ENCODE measurements at regions not wholly inside any gene's neighbourhood (a gene's known extent, or its start where the extent isn't known, plus 50 kb on each side); places are given as distances from the start of the nearest gene placed in this dataset.

- TF ChIP-seq EZH2 (IDR thresholded peaks at IDR 0.05; ENCODE audit: low read length, unreplicated experiment) (no peak), EZH2phosphoT487 (IDR thresholded peaks at IDR 0.05; ENCODE audit: borderline replicate concordance, low read length) (no peak), CTCF (conservative IDR thresholded peaks at IDR 0.05; ENCODE audit: low read depth, low read length) (no peak)
- ATAC-seq: peak; percentile 48
These were observed 76.3 kb upstream of the CNTN5 start for GRCh38 chr11:98944461-98944860.

GRCh38 chr11:98952107-98952506 is 68.6 kb upstream of the CNTN5 start:
- Histone ChIP-seq H3K79me2 (ENCODE audit: low read length) (no peaks in the 10 kb centered on the region), H4K20me1 (ENCODE audit: low read length) (no peaks in the 10 kb centered on the region), H2AFZ (ENCODE audit: low read length) (no peak overlapping the region), H3K4me3 (ENCODE audit: low read length) (no peak overlapping the region), H3K4me1 (ENCODE audit: insufficient read depth, low read length) (peaks cover 8% of the 10 kb centered on the region), H3K9me3 (ENCODE audit: low read length) (no peaks in the 10 kb centered on the region), H3K36me3 (ENCODE audit: low read depth, low read length) (no peaks in the 10 kb centered on the region), H3F3A (ENCODE audit: low read length, unreplicated experiment) (no peaks in the 10 kb centered on the region), H3K9ac (ENCODE audit: low read length) (no peak overlapping the region), H3K9me2 (replicated peaks; ENCODE audit: low read length) (no peaks in the 10 kb centered on the region), H3K27ac (ENCODE audit: low read length) (no peak overlapping the region), H3K4me2 (ENCODE audit: low read length) (no peak overlapping the region), H3K27me3 (ENCODE audit: low read length) (no peaks in the 10 kb centered on the region)
- ATAC-seq: no peak
- BruUV-seq (replicated peaks): no TSS peak
- intact Hi-C loops (cut with micrococcal nuclease): no loop called here
- ChIA-PET POLR2A (ENCODE audit: unreplicated experiment) (no interaction called here), CTCF (no interaction called here)
- no peak for DNase-seq
- no peak for TF ChIP-seq CTCF (conservative IDR thresholded peaks at IDR 0.05; ENCODE audit: low read depth, low read length)
- no peak for TF ChIP-seq EZH2 (IDR thresholded peaks at IDR 0.05; ENCODE audit: low read length, unreplicated experiment)
- TF ChIP-seq EZH2phosphoT487 (IDR thresholded peaks at IDR 0.05; ENCODE audit: borderline replicate concordance, low read length): no peak

More at GRCh38 chr11:98944461-98944860, 76.3 kb upstream of the CNTN5 start:
- H3K9ac ChIP-seq (ENCODE audit: low read length): no peak overlapping the region
- H3K79me2 ChIP-seq (ENCODE audit: low read length): no peaks in the 10 kb centered on the region
- peak overlapping the region; percentile 42 for H3K4me2 ChIP-seq (ENCODE audit: low read length)
- POLR2A ChIA-PET (ENCODE audit: unreplicated experiment): no interaction called here
- no peaks in the 10 kb centered on the region for H4K20me1 ChIP-seq (ENCODE audit: low read length)
- peak; percentile 49 for DNase-seq
- CTCF ChIA-PET: interaction anchor here (0.7 kb wide), 1 partner anchor 245 kb away, joined by 3 read pairs; no protein-coding TSS in a partner anchor
- H3K27ac ChIP-seq (ENCODE audit: low read length): no peak overlapping the region
- no peaks in the 10 kb centered on the region for H3K27me3 ChIP-seq (ENCODE audit: low read length)
- H3K9me2 ChIP-seq (replicated peaks; ENCODE audit: low read length): no peaks in the 10 kb centered on the region
- no peaks in the 10 kb centered on the region for H3K36me3 ChIP-seq (ENCODE audit: low read depth, low read length)
- intact Hi-C loops (cut with micrococcal nuclease): no loop called here
- no peaks in the 10 kb centered on the region for H3K9me3 ChIP-seq (ENCODE audit: low read length)
- BruUV-seq (replicated peaks): no TSS peak
- H2AFZ ChIP-seq (ENCODE audit: low read length): peak overlapping the region; percentile 23; the same call in 1 of the 2 replicates
- H3K4me3 ChIP-seq (ENCODE audit: low read length): peak overlapping the region; percentile 38; the same call in 1 of the 2 replicates
- no peaks in the 10 kb centered on the region for H3F3A ChIP-seq (ENCODE audit: low read length, unreplicated experiment)
- H3K4me1 ChIP-seq (ENCODE audit: insufficient read depth, low read length): 0 out of 2 replicates have a peak, but pooled peaks cover 3% of the 10 kb centered on the region

- H3K4me1 ChIP-seq (ENCODE audit: insufficient read depth, low read length): peaks cover 8% of the 10 kb centered on the region
- H2AFZ ChIP-seq (ENCODE audit: low read length): no peak overlapping the region
- POLR2A ChIA-PET (ENCODE audit: unreplicated experiment): no interaction called here
These were observed 65.2 kb upstream of the CNTN5 start for GRCh38 chr11:98955551-98955950.

More at GRCh38 chr11:98955551-98955950, 65.2 kb upstream of the CNTN5 start:
- H3K4me3 ChIP-seq (ENCODE audit: low read length): no peak overlapping the region
- H3K9me2 ChIP-seq (replicated peaks; ENCODE audit: low read length): no peaks in the 10 kb centered on the region
- ATAC-seq (peak; percentile 35; the same call in 1 of the 2 replicates), DNase-seq (peak; percentile 73)
- H3K9ac ChIP-seq (ENCODE audit: low read length): no peak overlapping the region
- H3F3A ChIP-seq (ENCODE audit: low read length, unreplicated experiment): no peaks in the 10 kb centered on the region
- no peak overlapping the region for H3K27ac ChIP-seq (ENCODE audit: low read length)
- no peaks in the 10 kb centered on the region for H3K27me3 ChIP-seq (ENCODE audit: low read length)
- H3K79me2 ChIP-seq (ENCODE audit: low read length): no peaks in the 10 kb centered on the region
- H4K20me1 ChIP-seq (ENCODE audit: low read length): no peaks in the 10 kb centered on the region
- no peak for TF ChIP-seq CTCF (conservative IDR thresholded peaks at IDR 0.05; ENCODE audit: low read depth, low read length)
- TF ChIP-seq EZH2phosphoT487 (IDR thresholded peaks at IDR 0.05; ENCODE audit: borderline replicate concordance, low read length): no peak
- TF ChIP-seq EZH2 (IDR thresholded peaks at IDR 0.05; ENCODE audit: low read length, unreplicated experiment): no peak
- no peaks in the 10 kb centered on the region for H3K9me3 ChIP-seq (ENCODE audit: low read length)
- CTCF ChIA-PET: no interaction called here
- no peaks in the 10 kb centered on the region for H3K36me3 ChIP-seq (ENCODE audit: low read depth, low read length)
- H3K4me2 ChIP-seq (ENCODE audit: low read length): no peak overlapping the region
- intact Hi-C loops (cut with micrococcal nuclease): no loop called here
- no TSS peak for BruUV-seq (replicated peaks)
